ENCODE measurements at regions not wholly inside any gene's neighbourhood (a gene's known extent, or its start where the extent isn't known, plus 50 kb on each side); places are given as distances from the start of the nearest gene placed in this dataset.

DNA sequence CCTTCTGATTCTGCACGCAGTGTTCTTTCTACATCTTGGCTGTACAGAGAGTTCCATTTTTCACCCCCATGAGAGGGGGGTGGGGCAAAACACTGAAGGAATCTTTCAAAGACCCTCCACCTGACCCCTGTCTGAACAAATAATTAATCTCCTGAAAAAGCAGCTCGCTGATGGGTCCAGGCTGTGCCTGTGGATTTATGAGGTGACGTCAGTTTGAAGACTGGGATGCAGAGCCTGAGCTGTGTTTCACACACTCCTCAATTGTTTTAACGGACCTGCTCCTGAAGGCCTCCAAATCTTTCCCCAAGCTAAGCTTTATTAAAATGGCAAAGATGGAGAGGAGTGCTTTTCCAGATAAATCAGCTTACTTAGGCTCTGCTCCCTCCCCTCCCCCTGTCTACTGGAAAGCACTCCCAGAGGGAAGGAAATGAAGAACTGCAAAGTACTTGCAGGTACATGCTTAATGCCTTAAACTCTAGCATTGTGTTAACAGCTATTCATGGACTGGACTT lies 390.2 kb upstream of the TNP1 start:
- no peak for TF ChIP-seq ARNT (IDR thresholded peaks at IDR 0.05)
- TF ChIP-seq ELF4 (IDR thresholded peaks at IDR 0.05), result no peak
- TF ChIP-seq TARDBP (IDR thresholded peaks at IDR 0.05), result no peak
- TF ChIP-seq BHLHE40 (IDR thresholded peaks at IDR 0.05; ENCODE audit: borderline replicate concordance), result no peak
- no peak for TF ChIP-seq NFRKB (IDR thresholded peaks at IDR 0.05)
- no peak for TF ChIP-seq SP1 (IDR thresholded peaks at IDR 0.05)
- TF ChIP-seq FOXM1 (IDR thresholded peaks at IDR 0.05; ENCODE audit: borderline replicate concordance), result no peak
- no peak for TF ChIP-seq FOXA1 (IDR thresholded peaks at IDR 0.05)
- TF ChIP-seq SUZ12 (IDR thresholded peaks at IDR 0.05), result no peak

Data from HEK293T (cell line).